Gastroesophageal sphincter (tissue), 3 donors: ENCODE measurements at regions not wholly inside any gene's neighbourhood (a gene's known extent, or its start where the extent isn't known, plus 50 kb on each side); places are given as distances from the start of the nearest gene placed in this dataset.

Experiments used
- POLR2A ChIP-seq, 2 donors: fragments of 450-650 bp; IDR thresholded peaks; one replicate each; pipeline ENCODE4 v1.6.1; 2017; ENCODE audit warnings: antibody characterized with exemption in 2 of 2, mild to moderate bottlenecking in 2 of 2, moderate library complexity in 1 of 2
- TF ChIP-seq, protein P1 (sequence below), 4 experiments: fragments of 200-600 bp in 2 of 4; fragments of 450-650 bp in 2 of 4; sonication (generic) in 1 of 4; IDR thresholded peaks; one replicate each; pipeline ENCODE4 v1.5.1; 2017 to 2019; ENCODE audit warnings: antibody characterized with exemption in 4 of 4, mild to moderate bottlenecking in 2 of 4, moderate library complexity in 2 of 4

DNA sequence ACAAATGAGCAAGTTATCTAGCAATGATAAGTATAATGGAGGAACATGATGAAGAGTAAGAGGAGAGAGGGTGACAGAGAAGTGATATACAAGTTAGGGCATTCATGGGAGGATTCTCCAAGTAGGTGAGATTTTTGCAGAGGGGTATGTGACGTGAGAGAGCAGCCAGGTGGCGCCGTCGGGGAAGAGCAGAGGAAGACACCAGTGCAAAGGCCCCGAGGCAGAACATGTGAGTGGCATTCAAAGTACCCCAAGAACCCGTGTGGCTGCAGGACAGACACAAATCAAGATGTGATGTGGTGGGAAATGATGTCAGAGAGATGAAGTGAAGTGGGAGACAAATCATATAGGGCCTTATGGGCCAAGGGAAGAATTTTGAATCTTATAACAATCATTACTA is 81.8 kb upstream of the GRM7 start:
- TF ChIP-seq, protein P1, sequence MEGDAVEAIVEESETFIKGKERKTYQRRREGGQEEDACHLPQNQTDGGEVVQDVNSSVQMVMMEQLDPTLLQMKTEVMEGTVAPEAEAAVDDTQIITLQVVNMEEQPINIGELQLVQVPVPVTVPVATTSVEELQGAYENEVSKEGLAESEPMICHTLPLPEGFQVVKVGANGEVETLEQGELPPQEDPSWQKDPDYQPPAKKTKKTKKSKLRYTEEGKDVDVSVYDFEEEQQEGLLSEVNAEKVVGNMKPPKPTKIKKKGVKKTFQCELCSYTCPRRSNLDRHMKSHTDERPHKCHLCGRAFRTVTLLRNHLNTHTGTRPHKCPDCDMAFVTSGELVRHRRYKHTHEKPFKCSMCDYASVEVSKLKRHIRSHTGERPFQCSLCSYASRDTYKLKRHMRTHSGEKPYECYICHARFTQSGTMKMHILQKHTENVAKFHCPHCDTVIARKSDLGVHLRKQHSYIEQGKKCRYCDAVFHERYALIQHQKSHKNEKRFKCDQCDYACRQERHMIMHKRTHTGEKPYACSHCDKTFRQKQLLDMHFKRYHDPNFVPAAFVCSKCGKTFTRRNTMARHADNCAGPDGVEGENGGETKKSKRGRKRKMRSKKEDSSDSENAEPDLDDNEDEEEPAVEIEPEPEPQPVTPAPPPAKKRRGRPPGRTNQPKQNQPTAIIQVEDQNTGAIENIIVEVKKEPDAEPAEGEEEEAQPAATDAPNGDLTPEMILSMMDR (IDR thresholded peaks at IDR 0.05): no peak
- no peak for TF ChIP-seq POLR2A (IDR thresholded peaks at IDR 0.05)
